GM19438 (cell line): ENCODE measurements at regions not wholly inside any gene's neighbourhood (a gene's known extent, or its start where the extent isn't known, plus 50 kb on each side); places are given as distances from the start of the nearest gene placed in this dataset.
A peak's percentile ranks its signal among the peaks of the same experiment; 100 is the strongest.

Source experiments
- ATAC-seq: cut with Tn5 transposase; IDR thresholded peaks from one replicate; pipeline ENCODE4 v1.9.1; 2021; ENCODE audit warnings: low read depth; ENCODE audit not compliant: unreplicated experiment

DNA sequence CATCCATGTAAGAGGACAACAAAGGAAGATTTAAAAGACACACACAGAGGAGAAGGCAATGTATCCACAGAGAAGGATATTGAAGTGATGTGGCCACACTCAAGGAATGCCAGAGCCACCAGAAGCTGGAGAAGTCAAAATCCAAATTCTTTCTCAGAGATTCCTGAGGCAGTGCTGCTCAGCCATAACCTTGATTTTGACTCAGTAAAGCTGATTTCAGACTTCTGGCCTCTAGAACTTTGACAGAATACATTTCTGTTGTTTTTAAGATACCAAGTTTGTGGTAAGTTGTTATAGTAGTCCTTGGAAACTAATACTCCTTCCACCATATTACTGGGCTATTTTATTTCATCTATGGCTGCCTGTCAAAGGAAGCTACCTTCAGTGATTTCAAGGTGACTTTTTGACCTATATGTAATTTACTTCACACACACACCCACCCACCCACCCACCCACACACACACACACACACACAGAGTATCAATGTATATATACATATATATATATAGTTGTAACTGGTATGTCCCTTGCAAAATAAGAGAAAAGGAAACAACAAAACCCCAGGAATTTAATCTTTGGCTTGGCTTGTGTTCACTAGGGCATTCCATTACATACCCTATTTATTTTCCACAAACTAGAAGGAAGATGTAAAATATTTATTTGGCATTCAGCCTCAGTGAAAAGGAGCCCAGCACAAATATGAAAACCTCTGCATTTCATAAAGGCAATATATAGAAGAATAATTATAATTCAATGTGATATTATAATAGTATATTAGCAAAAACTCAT, 142.1 kb upstream of the PTGFR start:
- ATAC-seq, result no peak

DNA sequence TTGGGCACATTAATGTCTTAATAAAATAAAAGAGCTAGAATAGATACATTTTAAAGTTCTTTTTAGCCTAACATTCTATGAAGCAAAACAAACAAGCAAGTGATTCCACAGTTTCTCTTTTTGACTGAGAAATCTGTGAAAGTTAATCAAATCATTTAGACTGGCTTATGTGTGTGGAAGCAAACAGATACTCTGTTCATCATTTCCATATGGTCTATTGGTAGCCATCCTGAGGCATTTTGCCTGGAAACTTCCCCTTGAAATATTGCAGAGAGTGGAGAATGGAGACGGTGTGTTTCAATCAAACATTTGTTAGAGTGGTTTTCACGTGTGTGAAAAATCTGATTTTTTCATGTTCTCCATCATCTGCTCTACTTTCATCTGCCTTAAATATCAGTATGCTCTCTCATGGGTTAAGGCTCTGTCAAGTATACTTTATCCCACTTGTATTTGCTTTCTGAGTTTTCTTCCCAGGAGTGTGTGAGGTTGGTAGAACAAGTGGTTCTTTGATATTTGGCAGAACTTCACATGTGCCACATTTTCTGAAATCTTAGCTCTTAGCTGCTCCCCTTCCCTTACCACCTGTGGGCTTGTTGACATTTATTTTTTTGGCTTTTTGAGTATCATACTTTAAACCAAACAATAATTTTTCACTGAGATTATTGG, 139.1 kb upstream of the PTGFR start:
- ATAC-seq, result no peak

DNA sequence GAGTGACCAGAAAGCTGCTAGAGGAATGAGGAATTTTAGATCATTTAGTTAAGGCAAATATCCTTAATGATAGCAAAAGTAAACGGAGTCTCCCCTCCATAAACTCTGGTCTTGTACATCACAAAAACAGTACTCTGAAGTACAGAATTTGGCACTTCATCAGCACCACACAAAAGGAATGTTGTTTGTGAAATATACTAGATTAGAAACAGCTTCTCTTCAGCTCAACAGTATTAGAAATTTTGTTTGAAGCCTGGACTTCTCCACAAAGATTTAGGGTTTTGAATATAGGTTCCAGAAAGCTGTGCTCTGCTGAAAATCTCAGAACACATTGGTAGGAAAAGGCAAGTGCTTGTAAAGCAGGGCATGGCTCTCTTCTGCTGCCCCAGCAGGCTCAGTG, 135.1 kb upstream of the PTGFR start:
- no peak for ATAC-seq

DNA sequence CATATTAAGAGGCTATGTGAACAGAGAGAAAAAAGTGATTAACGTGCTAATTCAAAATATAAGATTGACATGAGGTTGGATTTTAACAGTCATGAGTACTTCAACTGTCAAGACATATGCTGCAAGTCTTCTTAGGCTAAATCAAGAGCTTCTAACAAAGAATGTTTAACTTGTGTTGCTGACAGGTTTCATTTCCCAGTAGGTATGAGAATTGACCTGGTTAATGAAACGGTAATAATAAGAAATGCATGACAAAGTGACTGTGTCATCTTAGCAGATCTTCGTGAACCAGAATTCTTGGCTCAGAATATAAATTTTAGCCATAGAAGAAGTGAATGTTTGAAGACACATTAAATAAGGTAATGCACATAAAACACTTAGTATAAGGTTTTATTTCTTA, 132.6 kb upstream of the PTGFR start:
- no peak for ATAC-seq

DNA sequence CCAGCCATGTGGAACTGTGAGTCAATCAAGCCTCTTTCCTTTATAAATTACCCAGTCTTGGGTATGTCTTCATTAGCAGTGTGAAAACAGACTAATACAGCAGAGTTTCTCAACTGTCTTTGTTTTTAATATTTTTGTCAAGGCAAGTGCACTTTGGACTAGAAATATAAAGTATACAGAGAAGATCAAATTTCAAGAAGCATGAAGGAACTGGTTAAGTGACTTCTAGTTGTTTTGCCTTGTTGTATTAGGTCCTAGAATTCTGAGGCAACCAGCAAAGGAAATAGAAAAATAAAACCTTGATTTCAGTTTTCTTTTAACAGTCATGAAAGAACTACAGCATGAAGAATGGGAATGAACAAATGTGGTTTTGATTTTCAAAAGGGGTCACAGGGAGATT, 131.1 kb upstream of the PTGFR start:
- ATAC-seq, result no peak

DNA sequence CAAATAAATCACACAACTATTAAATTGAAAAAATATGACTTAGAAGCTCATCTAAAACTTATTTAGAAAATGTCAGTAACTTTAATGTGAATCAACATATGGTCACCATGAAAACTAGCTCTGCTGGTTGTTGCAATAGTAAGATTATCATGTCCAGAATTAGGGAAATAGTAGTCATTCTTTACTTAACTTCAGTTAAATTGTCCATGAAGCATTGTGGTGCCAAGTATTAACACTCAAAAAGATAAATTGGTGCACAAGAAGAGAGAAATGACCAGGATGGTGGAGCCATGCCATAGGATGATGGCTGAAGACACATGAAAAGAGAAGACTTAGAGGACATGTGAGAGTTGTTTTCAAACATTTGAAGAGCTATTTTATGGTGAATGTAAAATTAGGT, 130.2 kb upstream of the PTGFR start:
- no peak for ATAC-seq

DNA sequence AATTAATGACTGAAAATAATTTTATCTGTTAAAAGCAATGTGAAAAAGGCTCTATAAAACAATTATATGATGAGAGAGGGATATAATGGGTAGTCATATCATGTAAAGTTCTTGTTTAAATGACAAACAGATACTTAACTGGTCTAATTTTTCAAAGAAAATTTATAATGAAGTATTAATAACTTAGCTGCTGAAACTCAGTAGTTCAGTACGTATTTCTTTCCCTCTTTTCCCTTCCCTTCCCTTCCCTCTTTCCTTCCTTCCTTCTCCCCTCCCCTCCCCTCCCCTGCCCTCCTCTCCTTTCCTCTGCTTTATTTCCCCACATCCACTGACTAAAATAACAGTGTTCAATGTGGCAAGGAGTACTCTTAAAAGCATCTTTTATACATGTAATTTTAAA, 123.1 kb upstream of the PTGFR start:
- ATAC-seq, result no peak

DNA sequence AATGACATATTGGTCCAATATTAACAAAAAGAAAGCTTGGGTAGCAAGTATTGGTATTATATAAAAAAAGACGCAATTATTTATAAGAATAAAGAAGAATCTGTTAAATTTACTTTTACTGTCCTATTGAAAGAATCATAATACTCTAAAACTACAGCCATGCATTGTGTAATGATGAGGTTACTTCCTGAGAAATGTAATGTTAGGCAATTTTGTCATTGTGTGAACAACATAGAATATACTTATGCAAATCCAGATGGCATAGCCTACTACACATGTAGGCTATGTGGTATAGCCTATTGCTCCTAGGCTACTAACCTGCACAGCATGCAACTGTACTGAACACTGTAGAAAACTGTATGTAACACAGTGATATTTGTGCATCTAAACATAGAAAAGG, 121.2 kb upstream of the PTGFR start:
- ATAC-seq, result no peak

DNA sequence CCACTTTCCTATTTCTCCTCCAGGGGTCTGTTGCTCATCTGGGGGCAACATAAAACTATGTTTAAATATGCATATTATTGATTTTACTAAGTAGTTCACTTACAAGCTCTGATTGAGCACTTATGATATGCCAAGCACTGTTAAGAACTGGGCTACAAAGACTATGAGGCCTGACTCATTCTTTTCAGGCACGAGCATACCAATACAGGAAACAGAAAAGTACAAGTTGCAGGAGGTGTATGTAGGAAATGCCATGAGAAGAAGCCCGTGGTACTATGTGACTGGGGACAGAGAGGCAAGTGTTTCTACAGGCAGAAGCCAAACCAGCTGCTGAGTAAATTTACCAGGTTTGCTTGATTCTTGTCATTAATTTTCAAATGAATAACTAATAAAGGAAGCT, 120.4 kb upstream of the PTGFR start:
- ATAC-seq, result peak; percentile 58

DNA sequence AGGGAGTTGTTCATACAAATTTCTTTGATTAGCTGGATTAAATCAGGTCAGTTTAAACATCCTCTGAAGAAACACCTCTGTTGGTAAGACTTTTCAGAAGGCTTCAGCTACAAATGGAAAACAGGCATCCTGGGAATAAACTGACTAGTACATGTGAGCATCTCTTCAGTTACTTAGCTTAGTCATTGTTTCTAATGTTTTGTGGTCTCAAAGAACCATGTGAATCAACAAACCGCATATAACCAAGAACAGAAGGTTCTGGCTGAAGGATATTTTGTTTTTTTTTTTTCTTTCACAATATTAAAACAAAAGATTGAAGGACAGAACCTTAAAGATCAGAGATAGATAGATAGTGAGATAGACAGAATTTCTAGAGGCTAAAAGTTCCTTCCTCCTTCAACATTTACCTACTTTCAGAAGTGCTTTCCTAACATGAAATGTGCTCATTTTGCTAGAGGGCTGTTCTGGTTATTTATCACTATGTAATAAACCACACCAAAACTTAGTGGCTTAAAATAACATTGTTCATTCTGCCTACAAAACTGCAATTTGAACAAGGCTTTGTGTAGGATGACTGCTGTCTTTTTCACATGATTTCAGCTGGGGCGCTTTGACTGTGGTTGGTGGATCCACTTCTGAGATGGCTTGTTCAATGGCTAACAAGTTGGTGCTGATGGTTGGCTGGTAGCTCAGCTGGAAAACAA, 119.8 kb upstream of the PTGFR start:
- peak; percentile 68 for ATAC-seq

DNA sequence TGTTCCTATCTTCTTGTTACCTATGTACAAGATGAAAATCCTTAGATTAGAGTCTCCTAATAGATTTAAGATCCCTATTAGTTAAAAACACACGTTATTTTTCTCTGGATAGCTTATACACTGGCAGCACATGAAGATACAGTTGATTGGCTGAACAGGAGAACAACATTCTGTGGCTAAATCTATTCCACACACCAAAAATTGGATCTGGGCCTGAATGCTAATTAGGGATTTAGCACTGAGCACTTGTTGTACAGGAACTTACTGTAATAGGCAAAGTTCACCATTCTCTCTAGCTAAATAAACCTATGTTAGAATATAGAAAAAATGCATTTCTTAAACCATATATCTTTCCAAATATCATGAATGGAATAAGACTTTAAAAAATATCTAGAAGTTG, 117.1 kb upstream of the PTGFR start:
- ATAC-seq, result no peak

DNA sequence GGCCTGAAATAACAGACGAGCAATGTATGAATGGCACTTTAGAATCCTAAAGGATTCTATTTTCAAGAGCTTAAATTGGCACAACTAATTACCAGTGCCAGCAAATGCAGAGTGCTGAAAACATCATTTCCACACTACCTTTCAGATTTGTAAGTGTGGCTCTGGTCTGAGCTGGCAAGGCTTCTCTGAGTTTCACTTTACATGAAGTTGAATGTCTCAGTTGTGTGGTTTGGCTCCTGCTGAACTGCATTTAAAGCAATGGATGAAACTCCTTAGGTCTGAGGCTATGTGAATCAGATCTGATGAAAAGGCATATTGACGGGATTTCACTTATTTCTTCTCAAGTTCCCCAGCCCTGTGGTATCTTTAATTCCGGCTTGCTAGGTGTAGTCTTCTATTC, 114.8 kb upstream of the PTGFR start:
- no peak for ATAC-seq

DNA sequence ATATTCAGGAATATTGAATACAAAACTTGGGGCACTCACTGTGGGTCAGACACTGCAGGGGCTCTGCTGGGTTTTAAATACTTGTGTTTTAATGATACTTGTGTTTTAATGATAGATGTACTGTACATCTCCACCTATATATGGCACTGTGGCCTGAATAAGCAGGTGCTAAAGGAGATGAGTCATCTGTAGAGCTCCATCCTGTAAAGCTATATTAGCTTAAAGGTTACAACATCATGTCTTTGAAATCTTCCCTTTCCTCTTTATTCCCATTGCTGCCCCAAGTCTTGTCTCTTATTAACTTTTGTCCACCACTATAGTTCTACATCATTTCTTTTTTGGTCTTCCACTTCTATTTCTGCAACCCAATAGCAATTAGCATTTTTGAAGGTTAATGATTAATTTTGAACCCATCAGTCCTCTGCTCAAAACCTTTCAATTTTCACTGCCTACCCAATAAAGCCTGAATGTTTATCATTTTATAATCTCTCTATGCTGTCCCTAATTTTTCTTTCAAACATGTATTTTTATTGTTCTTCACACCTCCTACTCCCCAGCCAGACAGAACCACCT, 113.3 kb upstream of the PTGFR start:
- peak; percentile 93 for ATAC-seq

DNA sequence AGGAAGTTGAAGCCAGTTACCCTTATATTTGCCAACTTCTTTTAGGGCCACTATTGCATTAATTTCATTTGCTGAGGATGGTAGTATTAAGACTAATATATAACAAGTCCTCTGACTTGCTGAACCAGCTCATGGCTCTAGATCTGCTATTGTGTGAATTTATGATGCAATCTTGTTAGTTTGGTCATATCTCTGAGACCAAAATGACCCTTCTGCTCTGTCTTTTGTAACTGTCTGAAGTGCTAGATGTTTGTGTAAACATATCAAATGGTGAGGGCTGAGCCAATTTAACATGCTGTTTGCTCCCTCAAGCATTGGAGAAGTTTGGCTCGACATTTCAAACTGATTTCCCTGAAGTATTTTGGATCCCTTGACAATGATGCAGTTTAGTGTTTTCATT, 106.9 kb upstream of the PTGFR start:
- ATAC-seq, result no peak

DNA sequence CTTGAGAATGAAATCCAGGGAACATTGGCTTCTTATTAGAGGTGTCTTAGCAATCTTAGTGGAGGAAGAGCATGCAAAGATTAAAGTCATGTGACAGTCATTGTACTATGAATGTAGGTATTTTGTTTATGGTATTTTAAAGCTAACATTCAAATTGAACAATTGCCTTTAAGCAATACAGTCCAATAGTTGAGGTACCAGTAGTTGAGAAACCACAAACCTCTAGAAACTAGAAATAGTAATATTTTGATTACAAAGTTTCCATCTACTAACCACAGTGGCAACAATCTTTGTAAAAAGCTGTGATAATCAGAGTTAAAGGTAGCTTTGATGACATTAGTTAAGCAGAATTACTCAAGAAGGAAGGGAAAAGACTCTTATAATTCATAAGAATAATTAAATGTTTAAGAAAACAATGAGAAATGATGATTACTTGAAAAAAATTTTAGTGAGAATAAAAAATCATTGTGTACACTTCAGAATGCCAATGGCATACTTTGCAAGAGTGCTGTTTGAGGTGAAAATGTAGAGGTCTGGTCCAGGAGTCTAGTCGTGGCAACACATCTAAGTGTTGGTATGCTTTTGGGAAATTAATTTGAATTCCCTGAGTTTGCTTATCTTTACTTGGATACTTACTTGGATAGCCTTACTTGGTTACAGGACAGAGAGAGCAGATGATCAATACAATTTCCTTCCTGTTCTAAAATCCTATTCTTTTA, 104.9 kb upstream of the PTGFR start:
- peak; percentile 88 for ATAC-seq

DNA sequence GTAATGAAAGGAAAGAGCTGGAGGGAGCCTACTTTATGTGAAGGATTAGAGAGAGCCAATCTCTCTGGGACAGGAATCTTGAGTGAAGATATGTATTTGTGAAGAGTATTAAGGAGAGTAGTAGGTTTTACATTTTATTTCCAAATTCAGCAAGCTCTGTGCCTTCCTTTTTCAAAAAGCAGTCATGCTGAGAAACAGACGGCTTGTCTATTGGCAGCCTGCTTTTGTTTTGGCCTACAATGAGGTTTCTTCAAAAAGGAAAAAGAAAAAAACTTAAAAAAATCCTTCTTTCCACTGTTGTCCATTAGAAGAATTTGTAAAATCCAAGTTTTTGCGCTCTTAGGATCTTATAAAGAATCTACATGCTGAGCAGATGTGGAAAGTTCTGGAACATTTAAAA, 103.6 kb upstream of the PTGFR start:
- no peak for ATAC-seq

DNA sequence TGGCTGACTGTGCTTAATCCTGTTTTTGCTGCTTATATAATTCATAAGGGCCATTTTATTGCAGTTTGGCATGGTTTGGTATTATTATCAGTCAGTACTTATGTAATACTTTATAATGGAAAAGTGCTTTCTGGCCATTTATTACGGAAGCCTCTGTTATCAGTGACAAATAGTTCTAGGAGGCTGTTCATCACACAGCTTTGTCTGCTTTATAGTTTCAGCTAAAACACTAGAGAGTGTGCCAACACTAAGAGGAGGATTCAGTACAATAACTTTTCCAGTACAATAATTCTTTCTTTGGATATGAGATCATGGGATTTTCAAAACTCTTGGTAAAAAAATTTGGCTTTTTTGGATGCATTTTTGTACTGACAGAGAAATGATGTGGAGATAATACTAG, 102.9 kb upstream of the PTGFR start:
- no peak for ATAC-seq

DNA sequence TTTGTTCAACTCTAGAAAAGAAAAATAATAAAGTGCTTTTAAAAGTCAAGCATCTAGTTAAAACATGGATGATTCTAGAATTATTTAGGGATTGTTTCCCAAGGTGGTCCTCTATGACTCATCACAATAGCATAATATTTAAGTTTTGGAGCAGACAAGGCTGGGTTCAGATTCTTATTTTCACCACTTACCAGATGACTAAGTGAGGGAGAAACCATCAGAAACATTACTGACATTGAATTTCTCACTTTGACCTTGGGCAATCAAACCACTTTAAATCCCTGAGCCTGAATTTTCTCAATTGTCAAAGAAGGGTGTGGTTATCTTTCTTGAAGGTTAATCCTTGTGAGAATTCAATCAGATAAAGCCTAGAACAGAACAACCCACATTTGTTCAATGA, 102.5 kb upstream of the PTGFR start:
- no peak for ATAC-seq

DNA sequence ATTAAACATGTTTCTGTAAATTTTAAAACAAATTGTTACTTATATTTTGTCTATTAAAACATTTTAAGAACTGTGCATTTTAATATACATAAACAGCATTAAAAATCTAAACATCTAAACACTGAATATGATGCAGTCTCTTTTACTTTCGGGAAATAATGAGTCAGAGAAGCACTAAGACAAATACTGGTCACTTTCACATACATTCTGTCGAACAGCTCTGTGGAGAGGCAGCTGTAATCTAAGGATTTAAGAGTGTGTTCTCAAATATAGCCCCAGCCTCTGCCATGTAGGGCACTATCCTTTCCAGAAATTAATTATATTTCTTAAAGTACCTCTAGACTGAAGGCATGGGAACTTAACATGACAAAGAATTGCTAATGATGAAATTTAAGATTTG, 89.6 kb upstream of the PTGFR start:
- ATAC-seq, result no peak

DNA sequence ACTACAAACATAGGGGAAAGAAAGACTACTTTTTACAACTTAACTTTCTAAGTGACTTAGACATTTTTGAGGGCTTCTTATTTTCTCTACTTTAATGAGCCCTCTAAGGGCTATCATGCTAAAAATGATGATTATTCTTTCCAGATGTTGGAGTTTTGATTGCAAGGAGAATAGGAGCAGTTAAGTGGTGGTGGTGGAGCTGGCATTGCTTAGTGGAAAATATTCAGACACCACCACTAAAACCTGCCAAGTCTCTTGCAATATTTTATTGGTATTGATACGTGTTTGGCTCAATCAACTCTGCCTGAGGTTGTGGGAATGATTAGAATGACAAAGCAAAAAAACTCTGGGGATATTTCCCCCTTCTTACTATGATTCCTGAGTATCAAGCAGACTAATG, 82.6 kb upstream of the PTGFR start:
- ATAC-seq, result no peak

DNA sequence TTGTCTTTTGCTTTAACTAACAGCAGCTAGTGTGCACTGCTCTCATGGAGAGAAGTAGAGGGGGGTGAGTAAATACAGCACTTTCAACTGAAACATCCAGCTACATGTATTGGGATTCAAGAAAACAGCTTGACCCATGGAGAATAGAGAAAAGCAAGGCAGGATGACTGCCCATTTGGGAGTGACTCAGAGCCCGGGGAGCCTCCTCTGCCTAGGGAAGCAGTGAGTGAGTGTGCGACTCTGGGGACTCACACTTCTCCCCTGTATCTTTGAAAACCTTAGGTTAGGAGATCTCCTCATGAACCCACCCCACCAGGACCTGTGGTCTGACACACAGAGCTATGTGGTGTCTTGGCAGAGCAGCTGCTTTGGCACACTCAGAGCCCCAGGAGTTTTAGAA, 82.0 kb upstream of the PTGFR start:
- no peak for ATAC-seq
